H1 (cell line): ENCODE measurements at regions not wholly inside any gene's neighbourhood (a gene's known extent, or its start where the extent isn't known, plus 50 kb on each side); places are given as distances from the start of the nearest gene placed in this dataset.

Experiments
- CHD2 ChIP-seq: IDR thresholded peaks from 2 replicates; pipeline ENCODE4 v1.6.1; 2012; ENCODE audit warnings: low read length, improper control_type of control experiment
- EP300 ChIP-seq, 2 experiments: IDR thresholded peaks; 1 replicate in 1 of 2; 2 replicates in 1 of 2; pipeline ENCODE4 v1.6.1; 2011 to 2012; ENCODE audit warnings: low read depth in 2 of 2, low read length in 2 of 2, mild to moderate bottlenecking in 2 of 2, borderline replicate concordance in 1 of 2, inconsistent platforms in 1 of 2, moderate library complexity in 1 of 2
- GABPA ChIP-seq: IDR thresholded peaks from 2 replicates; pipeline ENCODE4 v1.6.1; 2011; ENCODE audit warnings: mild to moderate bottlenecking, low read length, moderate library complexity, borderline replicate concordance; ENCODE audit not compliant: insufficient read depth
- HDAC2 ChIP-seq, 2 experiments: fragments of 300-600 bp in 1 of 2; sonication (generic) in 1 of 2; IDR thresholded peaks; 2 replicates each; pipeline ENCODE4 v1.6.1; 2011 to 2012; ENCODE audit warnings: low read depth in 2 of 2, low read length in 2 of 2, mild to moderate bottlenecking in 2 of 2, moderate library complexity in 2 of 2, borderline replicate concordance in 1 of 2, inconsistent platforms in 1 of 2
- POLR2A ChIP-seq, 2 experiments: IDR thresholded peaks; 1 replicate in 1 of 2; 2 replicates in 1 of 2; pipeline ENCODE4 v1.6.1; 2011; ENCODE audit warnings: low read depth in 2 of 2, low read length in 2 of 2, mild to moderate bottlenecking in 2 of 2; ENCODE audit errors: control extremely low read depth in 1 of 2
- SIN3A ChIP-seq, 2 experiments: IDR thresholded peaks in 1 of 2; conservative IDR thresholded peaks in 1 of 2; 2 replicates each; pipeline ENCODE4 v1.6.1; 2011 to 2012; ENCODE audit warnings: low read length in 2 of 2, improper control_type of control experiment in 1 of 2, low read depth in 1 of 2, mild to moderate bottlenecking in 1 of 2
- TAF1 ChIP-seq: IDR thresholded peaks from 2 replicates; pipeline ENCODE4 v1.6.1; 2011; ENCODE audit warnings: mild to moderate bottlenecking, low read depth, low read length
- TEAD4 ChIP-seq: IDR thresholded peaks from 2 replicates; pipeline ENCODE4 v1.6.1; 2012; ENCODE audit warnings: low read depth, low read length, inconsistent platforms, mixed read lengths
- TF ChIP-seq, protein P1 (sequence below): IDR thresholded peaks from 2 replicates; pipeline ENCODE4 v1.6.1; 2012; ENCODE audit warnings: inconsistent platforms

DNA sequence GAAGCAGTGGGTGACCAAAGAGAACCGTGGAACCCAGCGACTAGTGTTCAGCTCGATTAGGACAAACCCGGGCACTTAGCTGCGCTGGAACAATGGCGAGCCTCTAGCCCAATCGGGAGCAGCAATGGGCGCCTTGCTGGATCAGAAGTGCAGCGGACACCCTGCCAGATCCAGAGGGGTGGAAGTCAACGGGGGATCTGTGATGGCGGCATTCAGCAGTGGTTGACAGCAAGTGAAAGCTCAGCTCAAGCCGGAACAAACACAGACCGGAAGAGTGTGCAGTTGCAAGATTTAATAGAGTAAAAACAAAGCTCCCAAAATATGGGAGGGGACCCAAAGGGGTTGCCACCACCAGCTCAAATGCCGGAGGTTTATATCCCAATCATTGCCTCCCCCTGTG, 478.7 kb upstream of the REG3G start:
- TF ChIP-seq POLR2A (IDR thresholded peaks at IDR 0.05; ENCODE audit: control extremely low read depth in 1 of 2, low read depth in 2 of 2, low read length in 2 of 2) (no peak), HDAC2 (IDR thresholded peaks at IDR 0.05; ENCODE audit: borderline replicate concordance in 1 of 2, low read depth in 2 of 2, low read length in 2 of 2) (no peak), TEAD4 (no peak), TAF1 (no peak), GABPA (no peak), SIN3A (conservative IDR thresholded peaks at IDR 0.05 in 1 of 2, IDR thresholded peaks at IDR 0.05 in 1 of 2; ENCODE audit: low read depth in 1 of 2, low read length in 2 of 2) (no peak), EP300 (IDR thresholded peaks at IDR 0.05; ENCODE audit: borderline replicate concordance in 1 of 2, low read depth in 2 of 2, low read length in 2 of 2) (no peak), CHD2 (no peak)
- TF ChIP-seq, protein P1, sequence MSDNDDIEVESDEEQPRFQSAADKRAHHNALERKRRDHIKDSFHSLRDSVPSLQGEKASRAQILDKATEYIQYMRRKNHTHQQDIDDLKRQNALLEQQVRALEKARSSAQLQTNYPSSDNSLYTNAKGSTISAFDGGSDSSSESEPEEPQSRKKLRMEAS = no peak
